ENCODE measurements at regions not wholly inside any gene's neighbourhood (a gene's known extent, or its start where the extent isn't known, plus 50 kb on each side); places are given as distances from the start of the nearest gene placed in this dataset.

GRCh38 chr17:70370816-70371215 lies 201.5 kb downstream of the KCNJ2 start:
- Histone ChIP-seq H3K27me3 (no peaks in the 10 kb centered on the region), H3K4me3 (no peak overlapping the region), H3K9me3 (no peaks in the 10 kb centered on the region), H3K27ac (no peak overlapping the region), H3K36me3 (no peaks in the 10 kb centered on the region), H3K4me1 (no peaks in the 10 kb centered on the region)
- TF ChIP-seq CTCF (IDR thresholded peaks at IDR 0.05): no peak
- no peak for TF ChIP-seq POLR2A (IDR thresholded peaks at IDR 0.05)
- TF ChIP-seq POLR2AphosphoS5 (IDR thresholded peaks at IDR 0.05): no peak
- TF ChIP-seq EP300 (IDR thresholded peaks at IDR 0.05): no peak
- 56 to 81% (median 73%) methylated on average over 4 of the region's 4 CpGs for WGBS, 5 donors
- DNase-seq: no peak
- intact Hi-C loops (cut with DNase I; ENCODE audit: low total_unique reads): no loop called here

GRCh38 chr17:70373369-70373768 lies 204.0 kb downstream of the KCNJ2 start:
- Histone ChIP-seq H3K27me3 (no peaks in the 10 kb centered on the region), H3K9me3 (no peaks in the 10 kb centered on the region), H3K27ac (no peak overlapping the region), H3K4me3 (no peak overlapping the region), H3K36me3 (no peaks in the 10 kb centered on the region), H3K4me1 (no peaks in the 10 kb centered on the region)
- intact Hi-C loops (cut with DNase I; ENCODE audit: low total_unique reads): no loop called here
- DNase-seq: no peak
- WGBS, 5 donors: 75 to 88% (median 78%) methylated on average over 1 of the region's 1 CpG
- TF ChIP-seq POLR2A (IDR thresholded peaks at IDR 0.05): no peak
- TF ChIP-seq POLR2AphosphoS5 (IDR thresholded peaks at IDR 0.05): no peak
- no peak for TF ChIP-seq EP300 (IDR thresholded peaks at IDR 0.05)
- TF ChIP-seq CTCF (IDR thresholded peaks at IDR 0.05): no peak

GRCh38 chr17:70374496-70374895 lies 205.2 kb downstream of the KCNJ2 start:
- 62 to 82% (median 70%) methylated on average over 7 of the region's 7 CpGs for WGBS, 5 donors

GRCh38 chr17:70375406-70375805 lies 206.1 kb downstream of the KCNJ2 start:
- intact Hi-C loops (cut with DNase I; ENCODE audit: low total_unique reads): no loop called here
- H3K9me3 ChIP-seq: no peaks in the 10 kb centered on the region
- TF ChIP-seq EP300 (IDR thresholded peaks at IDR 0.05): no peak
- TF ChIP-seq POLR2AphosphoS5 (IDR thresholded peaks at IDR 0.05): no peak
- TF ChIP-seq POLR2A (IDR thresholded peaks at IDR 0.05): no peak
- TF ChIP-seq CTCF (IDR thresholded peaks at IDR 0.05): no peak
- no peak overlapping the region for H3K4me3 ChIP-seq
- no peaks in the 10 kb centered on the region for H3K36me3 ChIP-seq
- DNase-seq: no peak
- H3K27ac ChIP-seq: no peak overlapping the region
- H3K27me3 ChIP-seq: no peaks in the 10 kb centered on the region
- 67 to 92% (median 81%) methylated on average over 1 of the region's 1 CpG for WGBS, 5 donors
- H3K4me1 ChIP-seq: no peaks in the 10 kb centered on the region

More at GRCh38 chr17:70374496-70374895, 205.2 kb downstream of the KCNJ2 start:
- DNase-seq: no peak
- TF ChIP-seq CTCF (IDR thresholded peaks at IDR 0.05) (no peak), POLR2AphosphoS5 (IDR thresholded peaks at IDR 0.05) (no peak), EP300 (IDR thresholded peaks at IDR 0.05) (no peak), POLR2A (IDR thresholded peaks at IDR 0.05) (no peak)
- H3K9me3 ChIP-seq: no peaks in the 10 kb centered on the region
- H3K27ac ChIP-seq: no peak overlapping the region
- H3K27me3 ChIP-seq: no peaks in the 10 kb centered on the region
- no peaks in the 10 kb centered on the region for H3K4me1 ChIP-seq
- H3K4me3 ChIP-seq: no peak overlapping the region
- intact Hi-C loops (cut with DNase I; ENCODE audit: low total_unique reads): no loop called here
- H3K36me3 ChIP-seq: no peaks in the 10 kb centered on the region

Data from stomach (tissue), 8 donors.